ENCODE measurements at regions not wholly inside any gene's neighbourhood (a gene's known extent, or its start where the extent isn't known, plus 50 kb on each side); places are given as distances from the start of the nearest gene placed in this dataset.

DNA sequence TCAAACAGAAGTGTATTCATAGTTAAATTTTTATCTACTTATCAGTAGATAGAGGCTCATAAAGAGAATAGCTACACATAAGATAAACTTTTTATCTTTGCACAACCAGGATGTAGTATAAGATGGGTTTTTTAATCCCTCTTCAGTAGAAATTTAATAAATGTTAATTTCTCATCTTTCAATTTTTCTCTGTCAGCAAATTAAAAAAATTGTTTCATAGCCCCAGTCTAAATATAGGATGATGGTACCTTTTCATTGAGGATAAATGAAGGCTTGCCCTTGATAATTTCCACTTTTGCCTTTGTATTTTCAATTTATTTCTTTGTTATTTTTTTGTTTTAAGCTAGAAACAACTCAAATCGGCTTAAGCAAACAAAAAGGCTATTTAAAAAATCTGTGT, 251.2 kb upstream of the NOX3 start:
- DNase-seq, result no peak

DNA sequence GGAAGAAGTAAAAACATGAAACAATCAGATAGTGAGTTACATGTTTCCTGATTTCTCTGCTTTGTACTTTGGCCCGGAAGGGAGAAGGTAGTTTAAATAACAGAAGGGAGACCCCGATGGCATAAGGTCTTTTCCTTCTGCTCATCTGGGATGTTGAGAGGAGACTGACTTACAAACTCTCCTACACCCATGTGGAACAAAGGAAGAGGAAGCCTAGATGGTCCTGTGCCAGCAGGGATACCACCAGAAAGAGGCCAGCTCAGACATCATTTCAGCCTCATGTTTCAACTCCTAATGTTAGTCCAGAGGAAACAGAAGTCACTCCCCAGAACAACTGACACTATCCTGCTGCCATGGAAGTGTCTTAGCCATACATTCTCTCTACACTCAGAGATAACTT, 250.7 kb upstream of the NOX3 start:
- DNase-seq, result no peak

GRCh38 chr6:155701342-155701741, 245.7 kb upstream of the NOX3 start:
- DNase-seq, result no peak

DNA sequence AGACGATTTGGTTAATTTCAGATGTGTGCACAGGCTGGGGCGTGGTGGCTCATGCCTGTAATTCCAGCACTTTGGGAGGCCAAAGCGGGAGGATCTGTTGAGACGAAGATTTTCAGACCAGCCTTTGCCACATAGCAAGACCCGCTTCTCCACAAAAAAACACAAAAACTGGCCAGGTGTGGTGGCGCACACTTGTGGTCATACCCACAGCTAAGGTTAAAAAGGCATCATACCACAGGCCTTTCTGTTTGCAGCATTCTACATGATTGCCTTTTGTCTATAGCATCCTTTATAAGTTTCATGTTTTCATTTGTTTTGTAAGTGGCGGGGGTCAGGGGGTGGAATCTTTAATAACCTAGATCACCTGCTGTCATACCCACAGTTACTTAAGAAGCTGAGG, 239.9 kb upstream of the NOX3 start:
- DNase-seq, result no peak

DNA sequence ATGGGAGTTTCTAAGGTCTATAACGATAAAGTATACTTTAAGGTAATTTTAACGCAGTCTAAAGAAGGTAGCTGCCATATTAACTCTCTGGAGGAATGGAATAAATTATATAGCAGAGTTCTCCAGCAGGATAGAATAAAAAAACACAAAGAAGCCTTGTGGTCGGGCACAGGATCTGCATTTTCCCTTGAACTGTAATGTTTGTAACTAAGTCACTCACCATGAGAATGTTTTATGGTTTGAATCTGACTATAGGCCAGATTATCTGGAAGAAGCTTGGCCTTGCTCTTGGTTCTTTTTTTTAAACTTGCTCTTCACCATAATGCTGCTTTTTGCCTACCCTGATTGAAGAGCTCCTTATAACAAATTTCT, 238.8 kb upstream of the NOX3 start:
- DNase-seq, result no peak

DNA sequence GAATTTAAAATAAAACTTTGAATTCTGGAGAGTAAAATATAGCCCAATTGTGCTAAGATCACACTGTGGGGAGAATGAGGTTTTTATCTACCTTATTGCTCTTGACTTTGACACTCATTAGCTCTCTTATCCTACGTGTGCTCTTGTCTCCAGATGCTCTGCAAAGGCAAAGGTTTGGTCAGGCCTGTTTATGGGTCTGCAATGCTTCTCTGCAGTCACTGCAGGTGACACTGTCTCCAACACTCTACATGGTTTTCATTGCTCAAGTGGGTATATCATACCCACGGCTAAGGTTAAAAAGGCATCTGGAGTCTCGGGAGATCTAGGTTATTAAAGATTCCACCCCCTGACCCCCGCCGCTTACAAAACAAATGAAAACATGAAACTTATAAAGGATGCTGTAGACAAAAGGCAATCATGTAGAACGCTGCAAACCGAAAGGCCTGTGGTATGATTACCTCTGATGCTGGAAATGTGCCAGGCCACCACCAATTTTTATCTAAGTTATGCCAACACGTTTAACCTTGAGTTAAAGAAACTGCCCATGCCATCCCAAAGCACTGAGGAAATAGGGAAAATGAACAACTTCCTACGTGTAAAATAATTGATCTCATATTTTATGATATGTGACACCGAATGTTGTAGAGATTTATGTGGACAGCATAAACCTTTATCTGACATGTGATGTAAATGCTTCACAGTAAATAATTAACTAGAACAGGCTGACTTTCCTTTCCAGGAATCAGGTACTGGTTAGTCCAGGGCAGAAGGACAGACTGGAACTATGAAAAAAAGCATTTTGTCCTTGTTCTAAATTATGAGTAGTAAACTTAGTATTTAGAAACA, 238.2 kb upstream of the NOX3 start:
- no peak for DNase-seq

GRCh38 chr6:155690820-155691219, 235.2 kb upstream of the NOX3 start:
- no peak for DNase-seq

DNA sequence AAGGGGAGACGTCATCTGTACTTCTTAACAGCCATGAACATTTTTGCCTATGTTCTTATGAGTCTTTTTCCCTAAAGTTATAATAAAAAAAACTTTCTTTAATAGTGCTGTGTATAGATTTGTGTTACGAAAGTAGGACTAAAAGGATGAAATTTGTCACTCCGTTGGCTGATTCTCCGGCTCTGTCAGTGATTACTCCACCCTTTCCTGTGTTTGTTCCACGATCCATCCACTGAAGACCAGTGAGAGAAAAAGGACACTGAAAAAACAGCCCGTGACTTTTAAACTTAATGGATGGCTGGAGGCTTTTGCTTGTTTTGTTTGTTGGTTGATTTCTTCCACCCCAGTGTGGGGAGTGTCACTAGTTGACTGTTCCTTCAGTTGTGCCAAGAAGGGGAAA, 232.0 kb upstream of the NOX3 start:
- DNase-seq, result no peak

GRCh38 chr6:155684416-155685196, 229.0 kb upstream of the NOX3 start:
- DNase-seq, result no peak

GRCh38 chr6:155678361-155678760, 222.7 kb upstream of the NOX3 start:
- no peak for DNase-seq

DNA sequence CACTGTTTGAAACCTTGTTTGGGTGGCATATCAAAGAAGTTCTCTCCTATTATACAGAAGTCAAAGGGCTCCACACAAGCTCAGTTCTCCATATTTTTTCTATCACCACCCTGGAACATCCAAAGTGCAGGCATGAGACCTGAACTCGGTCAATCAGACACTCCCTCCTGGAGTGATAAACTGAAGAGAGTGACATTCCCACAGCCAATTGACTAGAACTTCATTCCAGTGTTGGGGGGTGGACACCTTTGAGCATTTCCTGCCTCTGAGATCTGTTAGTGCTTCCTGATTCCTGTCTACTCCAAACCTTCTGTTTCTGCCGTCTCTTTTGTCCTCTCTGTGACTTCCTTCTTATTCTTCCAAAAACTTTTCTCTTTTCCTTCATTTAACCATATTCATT, 220.7 kb upstream of the NOX3 start:
- DNase-seq, result no peak

DNA sequence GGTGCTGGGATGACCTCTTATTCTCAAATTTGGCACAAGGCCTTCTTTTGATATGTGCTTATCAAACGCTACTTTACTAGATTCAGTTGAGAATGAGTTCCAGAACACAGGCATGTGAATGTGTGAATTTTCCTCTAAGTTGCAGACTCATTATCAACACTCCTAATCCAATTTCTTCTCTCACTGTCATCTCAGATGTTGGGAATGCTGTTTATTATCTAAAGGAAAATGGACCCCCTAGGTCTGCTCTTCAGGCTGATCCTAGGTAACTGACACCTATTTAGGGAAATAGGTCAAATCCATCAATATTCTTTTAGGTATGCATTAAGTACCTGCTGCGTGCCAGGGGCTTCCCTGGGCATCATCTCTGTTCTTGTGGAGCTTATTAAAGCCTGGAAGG, 215.0 kb upstream of the NOX3 start:
- no peak for DNase-seq

- no peak for DNase-seq
These were observed 204.8 kb upstream of the NOX3 start for GRCh38 chr6:155660251-155660977.

DNA sequence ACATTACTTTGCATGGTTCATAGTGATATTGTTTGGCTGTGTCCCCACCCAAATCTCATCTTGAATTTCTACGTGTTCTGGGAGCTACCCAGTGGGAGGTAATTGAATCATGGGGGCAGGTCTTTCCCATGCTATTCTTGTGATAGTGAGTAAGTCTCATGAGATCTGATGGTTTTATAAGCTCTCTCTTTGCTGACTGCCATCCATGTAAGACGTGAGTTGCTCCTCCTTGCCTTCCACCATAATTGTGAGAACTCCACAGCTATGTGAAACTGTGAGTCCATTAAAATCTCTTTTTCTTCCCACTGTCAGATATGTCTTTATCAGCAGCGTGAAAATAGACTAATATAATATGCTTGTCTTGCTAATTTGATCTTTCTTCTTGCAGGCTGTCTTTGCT, 200.4 kb upstream of the NOX3 start:
- DNase-seq, result no peak

DNA sequence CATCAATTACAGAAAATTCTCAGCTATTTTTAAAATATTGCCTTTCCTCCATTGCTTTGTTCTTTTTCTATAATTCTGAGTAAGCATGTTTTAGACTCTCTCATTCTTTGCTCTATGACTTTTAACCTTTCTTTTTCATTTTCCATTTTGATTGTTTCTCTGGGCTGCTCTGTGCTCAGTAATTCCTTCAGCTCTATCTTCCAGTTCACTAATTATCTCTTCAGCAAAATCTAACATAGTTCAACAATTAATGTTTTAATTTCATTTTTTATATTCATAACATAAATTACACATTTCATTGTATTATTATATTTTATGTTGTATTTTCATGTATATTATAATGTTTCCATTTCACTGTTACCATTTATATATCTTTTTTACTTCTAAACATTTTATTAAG, 198.8 kb upstream of the NOX3 start:
- no peak for DNase-seq

- DNase-seq, result no peak
These were observed 192.7 kb upstream of the NOX3 start for GRCh38 chr6:155648301-155648700.

GRCh38 chr6:155647354-155647753, 191.7 kb upstream of the NOX3 start:
- no peak for DNase-seq

- DNase-seq, result no peak
These were observed 190.8 kb upstream of the NOX3 start for GRCh38 chr6:155646443-155646842.

DNA sequence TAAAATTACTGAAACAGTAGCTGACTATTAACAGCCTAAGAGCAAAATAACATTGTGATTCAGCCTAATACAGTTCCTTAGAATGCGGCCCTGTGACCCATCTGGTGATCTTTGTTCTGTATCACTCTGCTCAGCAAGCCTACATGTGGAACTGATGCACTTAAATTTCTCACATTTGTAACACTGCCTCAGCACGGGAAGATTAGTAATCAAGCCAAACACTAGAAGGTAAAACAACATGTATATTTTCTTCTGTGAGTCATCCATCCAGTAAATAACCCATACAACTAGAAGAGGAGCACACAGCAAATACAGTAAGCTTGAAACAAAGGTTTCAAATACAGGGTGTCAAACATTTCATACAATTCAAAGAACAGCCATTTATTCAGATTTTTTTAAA, 189.7 kb upstream of the NOX3 start:
- peak in 1 of 3 donors; percentile 4 for DNase-seq

DNA sequence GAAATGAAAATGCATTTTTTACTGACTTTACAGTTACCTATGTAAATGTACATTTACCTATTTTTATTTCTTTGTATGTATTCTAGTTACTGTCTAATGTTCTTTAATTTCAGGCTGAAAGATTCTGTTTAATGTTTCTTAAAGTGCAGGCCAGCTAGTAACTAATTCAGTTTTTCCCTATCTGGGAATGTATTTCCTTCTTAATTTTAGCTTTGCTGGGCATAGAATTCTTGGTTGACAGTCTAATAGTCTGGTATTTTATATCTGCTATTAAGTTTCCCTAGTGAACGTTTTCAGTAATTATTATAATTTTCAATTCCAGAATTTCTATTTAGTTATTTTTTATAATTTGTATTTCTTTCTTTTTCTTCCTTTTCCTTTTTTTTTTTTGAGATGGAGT, 186.0 kb upstream of the NOX3 start:
- DNase-seq, result no peak

GRCh38 chr6:155638200-155638599, 182.6 kb upstream of the NOX3 start:
- DNase-seq, result no peak

DNA sequence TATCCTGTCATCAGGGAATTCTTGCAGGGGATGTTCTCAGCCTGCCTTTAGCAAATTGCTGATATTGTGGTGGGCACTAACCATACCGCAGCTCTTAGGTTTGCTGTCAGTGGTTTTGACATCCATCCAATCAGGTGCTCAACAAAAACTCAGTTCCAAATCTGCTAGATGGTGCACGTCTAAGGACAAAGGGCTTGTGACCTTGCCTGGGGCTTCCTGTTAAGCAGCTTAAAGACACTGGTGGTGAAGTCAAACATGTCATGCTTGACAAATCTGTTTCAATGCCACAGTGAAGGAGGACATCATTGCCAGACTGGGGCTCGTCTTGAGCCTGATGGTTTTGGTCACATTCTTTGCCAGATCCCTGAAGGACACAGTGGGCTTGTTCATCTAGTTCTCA, 179.8 kb upstream of the NOX3 start:
- no peak for DNase-seq

DNA sequence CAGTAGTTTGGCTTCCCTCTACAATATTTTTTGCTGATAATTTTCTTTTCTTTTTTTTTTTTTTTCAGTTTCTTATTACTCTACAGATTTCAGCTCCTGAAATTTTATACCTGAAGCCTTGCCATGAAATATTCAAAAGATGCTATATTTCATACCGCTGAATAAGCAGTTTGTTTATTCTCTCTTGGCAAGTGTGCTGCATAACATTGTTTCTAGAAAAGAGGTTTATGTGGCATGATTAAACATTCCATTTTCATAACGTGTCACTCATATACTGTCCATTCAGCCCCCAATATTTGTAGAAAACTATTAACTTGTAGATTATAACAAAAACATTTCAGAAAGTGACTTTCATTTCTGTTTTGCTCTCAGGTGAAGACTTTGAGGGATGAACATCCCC, 174.4 kb upstream of the NOX3 start:
- DNase-seq, result no peak

DNA sequence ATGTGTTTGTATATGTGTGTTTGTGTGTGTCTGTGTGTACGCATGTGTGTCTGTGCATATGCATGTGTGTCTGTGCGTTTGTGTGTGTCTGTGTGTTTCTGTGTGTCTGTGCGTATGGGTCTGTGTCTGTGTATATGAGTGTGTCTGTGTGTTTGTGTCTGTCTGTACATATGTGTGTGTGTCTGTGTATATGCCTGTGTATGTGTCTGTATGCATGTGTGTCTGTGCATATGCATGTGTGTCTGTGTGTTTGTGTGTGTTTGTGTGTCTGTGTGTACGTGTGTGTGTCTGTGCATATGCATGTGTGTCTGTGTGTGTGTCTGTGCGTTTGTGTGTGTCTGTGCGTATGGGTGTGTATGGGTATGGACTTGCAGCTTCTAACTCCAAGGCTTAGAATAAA, 174.0 kb upstream of the NOX3 start:
- no peak for DNase-seq
